ENCODE measurements at regions not wholly inside any gene's neighbourhood (a gene's known extent, or its start where the extent isn't known, plus 50 kb on each side); places are given as distances from the start of the nearest gene placed in this dataset.

DNA sequence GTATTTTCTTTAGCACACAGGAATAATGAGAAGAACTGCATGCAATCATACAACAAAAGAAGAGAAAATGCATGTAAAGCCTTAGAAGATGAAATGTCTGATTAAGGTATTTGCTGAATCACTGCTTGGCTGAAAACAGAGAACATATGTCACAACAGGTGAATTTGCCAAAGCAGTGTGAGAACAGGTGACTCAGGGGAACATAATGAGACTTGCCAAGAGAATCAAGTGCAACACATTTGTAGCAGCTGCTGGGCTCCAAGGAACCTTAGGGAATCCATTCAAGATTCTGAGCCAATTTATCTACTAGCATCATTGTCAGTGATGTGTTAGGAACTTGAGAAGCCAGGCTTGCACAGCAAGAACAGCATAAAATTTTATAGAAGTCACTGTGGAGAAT is 273.1 kb downstream of the PCDH20 start:
- no peak for TF ChIP-seq EZH2 (IDR thresholded peaks at IDR 0.05; ENCODE audit: borderline replicate concordance, low read length)
- TF ChIP-seq, protein P1, sequence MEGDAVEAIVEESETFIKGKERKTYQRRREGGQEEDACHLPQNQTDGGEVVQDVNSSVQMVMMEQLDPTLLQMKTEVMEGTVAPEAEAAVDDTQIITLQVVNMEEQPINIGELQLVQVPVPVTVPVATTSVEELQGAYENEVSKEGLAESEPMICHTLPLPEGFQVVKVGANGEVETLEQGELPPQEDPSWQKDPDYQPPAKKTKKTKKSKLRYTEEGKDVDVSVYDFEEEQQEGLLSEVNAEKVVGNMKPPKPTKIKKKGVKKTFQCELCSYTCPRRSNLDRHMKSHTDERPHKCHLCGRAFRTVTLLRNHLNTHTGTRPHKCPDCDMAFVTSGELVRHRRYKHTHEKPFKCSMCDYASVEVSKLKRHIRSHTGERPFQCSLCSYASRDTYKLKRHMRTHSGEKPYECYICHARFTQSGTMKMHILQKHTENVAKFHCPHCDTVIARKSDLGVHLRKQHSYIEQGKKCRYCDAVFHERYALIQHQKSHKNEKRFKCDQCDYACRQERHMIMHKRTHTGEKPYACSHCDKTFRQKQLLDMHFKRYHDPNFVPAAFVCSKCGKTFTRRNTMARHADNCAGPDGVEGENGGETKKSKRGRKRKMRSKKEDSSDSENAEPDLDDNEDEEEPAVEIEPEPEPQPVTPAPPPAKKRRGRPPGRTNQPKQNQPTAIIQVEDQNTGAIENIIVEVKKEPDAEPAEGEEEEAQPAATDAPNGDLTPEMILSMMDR (conservative IDR thresholded peaks at IDR 0.05 in 1 of 2, IDR thresholded peaks at IDR 0.05 in 1 of 2; ENCODE audit: extremely low read depth in 1 of 2, insufficient read depth in 1 of 2, low read depth in 1 of 2, low read length in 2 of 2): no peak

All from mammary epithelial cell (primary cell).